H9 (cell line): ENCODE measurements at regions not wholly inside any gene's neighbourhood (a gene's known extent, or its start where the extent isn't known, plus 50 kb on each side); places are given as distances from the start of the nearest gene placed in this dataset.

Experiments used
- DNase-seq: peaks from one replicate; pipeline ENCODE4 v3.0.0-alpha.2; 2017
- H2AFZ ChIP-seq: one replicate; pipeline ENCODE4 v1.6.1; 2013; ENCODE audit warnings: mild to moderate bottlenecking, low read length, control low read depth, moderate library complexity
- H2AK5ac ChIP-seq: 2 replicates; pipeline ENCODE4 v1.6.1; 2013; ENCODE audit warnings: low read length, control low read depth, mixed read lengths; ENCODE audit not compliant: insufficient read length
- H2BK120ac ChIP-seq: one replicate; pipeline ENCODE4 v1.6.1; 2013; ENCODE audit warnings: low read depth, mild to moderate bottlenecking, low read length, control low read depth, inconsistent platforms; ENCODE audit not compliant: poor library complexity, severe bottlenecking
- H2BK12ac ChIP-seq: 2 replicates; pipeline ENCODE4 v1.6.1; 2013; ENCODE audit warnings: low read length, control low read depth, mixed read lengths, low read depth; ENCODE audit not compliant: insufficient read length
- H2BK15ac ChIP-seq: 2 replicates; pipeline ENCODE4 v1.6.1; 2013; ENCODE audit warnings: low read depth, low read length, control low read depth
- H2BK20ac ChIP-seq: one replicate; pipeline ENCODE4 v1.6.1; 2013; ENCODE audit warnings: low read depth, mild to moderate bottlenecking, low read length, control low read depth, inconsistent platforms; ENCODE audit not compliant: poor library complexity, severe bottlenecking
- H2BK5ac ChIP-seq: 2 replicates; pipeline ENCODE4 v1.6.1; 2013; ENCODE audit warnings: low read length, control low read depth, mixed read lengths; ENCODE audit not compliant: insufficient read length
- H3K14ac ChIP-seq: 2 replicates; pipeline ENCODE4 v1.6.1; 2013; ENCODE audit warnings: low read length, control low read depth; ENCODE audit not compliant: insufficient read depth
- H3K18ac ChIP-seq: 2 replicates; pipeline ENCODE4 v1.6.1; 2013; ENCODE audit warnings: low read depth, mild to moderate bottlenecking, mixed read lengths, low read length, control low read depth; ENCODE audit not compliant: insufficient read length
- H3K23ac ChIP-seq: 2 replicates; pipeline ENCODE4 v1.6.1; 2013; ENCODE audit warnings: low read length, control low read depth, mixed read lengths, low read depth; ENCODE audit not compliant: insufficient read length
- H3K23me2 ChIP-seq: 2 replicates; pipeline ENCODE4 v1.6.1; 2013; ENCODE audit warnings: low read depth, mild to moderate bottlenecking, mixed read lengths, low read length, control low read depth; ENCODE audit not compliant: insufficient read length, poor library complexity, severe bottlenecking
- H3K27ac ChIP-seq: 2 replicates; pipeline ENCODE4 v1.5.1; 2013; ENCODE audit warnings: low read length, control low read depth, mixed read lengths, low read depth; ENCODE audit not compliant: insufficient read length
- H3K27me3 ChIP-seq: 2 replicates; pipeline ENCODE4 v1.6.1; 2013; ENCODE audit warnings: low read length, control low read depth, inconsistent platforms; ENCODE audit not compliant: insufficient read depth
- H3K4ac ChIP-seq: 2 replicates; pipeline ENCODE4 v1.6.1; 2013; ENCODE audit warnings: low read depth, mild to moderate bottlenecking, control low read depth, inconsistent platforms, low read length, moderate library complexity
- H3K4me1 ChIP-seq: 2 replicates; pipeline ENCODE4 v1.6.1; 2013; ENCODE audit warnings: low read length, control low read depth, inconsistent platforms; ENCODE audit not compliant: insufficient read depth
- H3K4me2 ChIP-seq: 2 replicates; pipeline ENCODE4 v1.6.1; 2013; ENCODE audit warnings: low read length, control low read depth, mixed read lengths; ENCODE audit not compliant: insufficient read length, insufficient read depth
- H3K56ac ChIP-seq: 2 replicates; pipeline ENCODE4 v1.6.1; 2013; ENCODE audit warnings: low read depth, mild to moderate bottlenecking, mixed read lengths, low read length, control low read depth; ENCODE audit not compliant: insufficient read length
- H3K79me1 ChIP-seq: 2 replicates; pipeline ENCODE4 v1.6.1; 2013; ENCODE audit warnings: low read depth, mild to moderate bottlenecking, moderate library complexity, low read length, control low read depth, inconsistent platforms; ENCODE audit not compliant: insufficient read depth, poor library complexity, severe bottlenecking
- H3K79me2 ChIP-seq: 2 replicates; pipeline ENCODE4 v1.6.1; 2013; ENCODE audit warnings: low read length, control low read depth, inconsistent platforms; ENCODE audit not compliant: insufficient read depth
- H3K9ac ChIP-seq: 2 replicates; pipeline ENCODE4 v1.6.1; 2013; ENCODE audit warnings: low read length, control low read depth, mixed read lengths; ENCODE audit not compliant: insufficient read length; ENCODE audit errors: extremely low read depth
- H3K9me3 ChIP-seq: one replicate; pipeline ENCODE4 v1.6.1; 2013; ENCODE audit warnings: low read depth, low read length, inconsistent platforms; ENCODE audit not compliant: control insufficient read depth
- H3T11ph ChIP-seq: one replicate; pipeline ENCODE4 v1.6.1; 2013; ENCODE audit warnings: mild to moderate bottlenecking, low read length, control low read depth, inconsistent platforms
- H4K20me1 ChIP-seq: one replicate; pipeline ENCODE4 v1.6.1; 2013; ENCODE audit not compliant: control insufficient read depth, insufficient read length, insufficient read depth
- H4K5ac ChIP-seq: 2 replicates; pipeline ENCODE4 v1.6.1; 2013; ENCODE audit warnings: low read depth, mild to moderate bottlenecking, mixed read lengths, low read length, control low read depth; ENCODE audit not compliant: insufficient read length
- H4K8ac ChIP-seq: replicated peaks from 2 replicates; pipeline ENCODE4 v1.6.1; 2013; ENCODE audit warnings: low read length, control low read depth, mixed read lengths, low read depth; ENCODE audit not compliant: insufficient read length
- H4K91ac ChIP-seq: 2 replicates; pipeline ENCODE4 v1.6.1; 2013; ENCODE audit warnings: low read depth, mild to moderate bottlenecking, moderate library complexity, mixed read lengths, low read length, control low read depth; ENCODE audit not compliant: insufficient read length
- H3K27ac Mint-ChIP-seq, 3 experiments: 2 replicates in 2 of 3; 3 replicates in 1 of 3; pipeline ENCODE4 v1.8.0; 2020 to 2021; ENCODE audit warnings: mixed read lengths in 3 of 3, mild to moderate bottlenecking in 1 of 3, moderate library complexity in 1 of 3
- H3K27me3 Mint-ChIP-seq: 2 replicates; pipeline ENCODE4 v1.8.0; 2021; ENCODE audit warnings: low read depth, mild to moderate bottlenecking, moderate library complexity, mixed read lengths
- H3K36me3 Mint-ChIP-seq, 3 experiments: 2 replicates in 2 of 3; 3 replicates in 1 of 3; pipeline ENCODE4 v1.8.0; 2020 to 2021; ENCODE audit warnings: low read depth in 3 of 3, mixed read lengths in 3 of 3; ENCODE audit not compliant: insufficient read depth in 1 of 3
- H3K4me1 Mint-ChIP-seq, 2 experiments: 2 replicates each; pipeline ENCODE4 v1.8.0; 2020; ENCODE audit warnings: mixed read lengths in 2 of 2
- H3K4me3 Mint-ChIP-seq, 2 experiments: 2 replicates in 1 of 2; 3 replicates in 1 of 2; pipeline ENCODE4 v1.8.0; 2020 to 2021; ENCODE audit warnings: mild to moderate bottlenecking in 2 of 2, mixed read lengths in 2 of 2, moderate library complexity in 1 of 2
- H3K9me3 Mint-ChIP-seq, 2 experiments: 2 replicates in 1 of 2; 3 replicates in 1 of 2; pipeline ENCODE4 v1.8.0; 2020; ENCODE audit warnings: mild to moderate bottlenecking in 2 of 2, mixed read lengths in 2 of 2, moderate library complexity in 1 of 2
- CTCF ChIP-seq: fragments of 200-600 bp; sonication (generic); conservative IDR thresholded peaks from 3 replicates; pipeline ENCODE4 v1.8.0; 2021; ENCODE audit warnings: antibody characterized with exemption, mild to moderate bottlenecking

DNA sequence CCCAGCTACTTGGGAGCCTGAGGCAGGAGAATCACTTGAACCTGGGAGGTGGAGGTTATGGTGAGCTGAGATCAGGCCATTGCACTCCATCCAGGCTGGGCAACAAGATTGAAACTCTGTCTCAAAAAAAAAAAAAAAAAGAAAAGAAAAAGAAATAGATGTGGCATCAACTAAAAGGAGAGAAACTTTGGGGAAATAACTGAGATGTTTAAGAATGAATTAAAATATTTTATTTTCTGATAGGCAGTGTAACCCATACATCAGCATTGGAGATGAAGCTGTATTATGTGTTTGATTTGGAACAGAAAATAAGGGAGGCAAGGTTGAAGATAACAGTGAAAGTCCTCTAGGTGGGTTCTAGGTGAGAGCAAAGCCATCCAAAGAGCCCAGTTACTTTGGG is 110.7 kb upstream of the HNRNPA3 start:
- Histone ChIP-seq H2BK15ac (no peak overlapping the region), H3K9me3 (peaks cover 5% of the 10 kb centered on the region), H3K27ac (no peak overlapping the region), H3K14ac (no peak overlapping the region), H3K27me3 (no peaks in the 10 kb centered on the region), H3K56ac (no peak overlapping the region), H3K79me1 (no peaks in the 10 kb centered on the region), H3T11ph (no peak overlapping the region), H2BK5ac (no peak overlapping the region), H4K8ac (no peak overlapping the region), H3K23me2 (no peaks in the 10 kb centered on the region), H2AK5ac (no peak overlapping the region), H3K4me1 (no peaks in the 10 kb centered on the region), H3K18ac (no peak overlapping the region), H3K4ac (no peak overlapping the region), H2AFZ (no peak overlapping the region), H4K91ac (no peak overlapping the region), H2BK120ac (no peak overlapping the region), H3K4me2 (no peak overlapping the region), H3K23ac (no peak overlapping the region), H4K5ac (no peak overlapping the region), H3K79me2 (no peaks in the 10 kb centered on the region), H3K9ac (no peak overlapping the region), H2BK20ac (no peak overlapping the region), H2BK12ac (no peak overlapping the region), H4K20me1 (no peaks in the 10 kb centered on the region)
- Mint-ChIP-seq H3K4me1 (no peaks in the 10 kb centered on the region), H3K36me3 (no peaks in the 10 kb centered on the region; a peak in 2 of 7 replicates), H3K9me3 (peaks cover 12 to 17% of the 10 kb centered on the region in 2 experiments; a peak in 3 of 5 replicates), H3K27ac (no peak overlapping the region), H3K4me3 (no peak overlapping the region), H3K27me3 (no peaks in the 10 kb centered on the region)
- DNase-seq: no peak
- no peak for TF ChIP-seq CTCF
